ENCODE measurements at regions not wholly inside any gene's neighbourhood (a gene's known extent, or its start where the extent isn't known, plus 50 kb on each side); places are given as distances from the start of the nearest gene placed in this dataset.
"Not testable (repeated sequence)": the region's sequence is repeated elsewhere in the genome, so short reads cannot be mapped to it uniquely, and the experiment has no call there.

DNA sequence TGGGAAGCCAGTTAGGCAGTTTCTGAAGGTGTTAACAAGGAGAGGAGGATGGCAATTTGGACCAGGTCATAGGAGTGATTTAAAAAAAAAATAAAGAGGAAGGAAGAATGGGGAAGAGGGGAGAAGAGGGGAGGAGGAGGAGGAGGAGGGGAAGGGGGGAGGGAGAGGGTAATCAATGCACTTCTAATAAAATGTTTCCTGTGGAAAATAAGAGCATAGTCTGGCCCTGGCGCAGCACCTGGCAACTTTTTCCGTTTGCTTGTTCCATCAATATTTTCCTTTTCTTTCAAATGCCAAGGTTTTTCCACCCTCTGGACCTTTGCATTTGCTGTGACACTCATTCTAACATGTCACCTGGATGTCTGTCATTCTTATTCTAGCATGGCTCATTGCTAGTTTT lies 308.2 kb downstream of the PPP1R3A start:
- DNase-seq (ENCODE audit: low spot score) (no peak), FAIRE-seq (no peak)

DNA sequence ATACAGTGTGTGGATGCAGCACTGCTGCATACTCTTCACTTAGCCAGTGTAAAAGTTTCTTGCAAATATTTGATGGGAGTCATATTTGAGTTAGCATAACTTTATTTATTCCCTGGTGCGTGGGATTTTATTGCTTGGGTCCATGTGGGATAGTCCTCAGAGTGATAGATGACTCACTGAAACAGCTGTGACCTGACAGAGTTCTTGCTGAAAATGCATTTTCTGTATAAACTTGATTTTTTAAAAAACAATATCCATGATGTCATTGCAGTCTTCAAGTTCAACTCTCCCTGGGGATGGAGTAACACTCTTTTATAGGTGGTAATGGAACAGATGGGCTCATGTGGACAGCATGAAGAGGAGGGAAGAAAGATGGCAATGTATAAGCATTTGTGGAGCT lies 310.0 kb downstream of the PPP1R3A start:
- FAIRE-seq, result no peak
- no peak for DNase-seq (ENCODE audit: low spot score)

GRCh38 chr7:113606325-113606724 lies 312.5 kb downstream of the PPP1R3A start:
- DNase-seq (ENCODE audit: low spot score) (no peak), FAIRE-seq (no peak)

DNA sequence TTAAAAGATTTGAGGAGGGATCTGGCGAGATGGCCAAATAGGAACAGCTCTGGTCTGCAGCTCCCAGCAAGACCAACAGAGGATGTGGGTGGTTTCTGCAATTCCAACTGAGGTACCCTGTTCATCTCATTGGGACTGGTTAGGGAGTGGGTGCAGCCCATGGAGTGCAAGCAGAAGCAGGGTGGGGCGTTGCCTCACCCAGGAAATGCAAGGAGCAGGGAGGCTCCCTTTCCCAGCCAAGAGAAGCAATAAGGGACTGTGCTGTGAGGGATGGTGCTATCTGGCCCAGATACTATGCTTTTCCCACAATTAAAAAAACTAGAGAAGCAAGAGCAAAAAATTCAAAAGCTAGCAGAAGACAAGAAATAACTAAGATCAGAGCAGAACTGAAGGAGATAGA lies 318.4 kb downstream of the PPP1R3A start:
- DNase-seq (ENCODE audit: low spot score); FAIRE-seq: not testable (repeated sequence)

DNA sequence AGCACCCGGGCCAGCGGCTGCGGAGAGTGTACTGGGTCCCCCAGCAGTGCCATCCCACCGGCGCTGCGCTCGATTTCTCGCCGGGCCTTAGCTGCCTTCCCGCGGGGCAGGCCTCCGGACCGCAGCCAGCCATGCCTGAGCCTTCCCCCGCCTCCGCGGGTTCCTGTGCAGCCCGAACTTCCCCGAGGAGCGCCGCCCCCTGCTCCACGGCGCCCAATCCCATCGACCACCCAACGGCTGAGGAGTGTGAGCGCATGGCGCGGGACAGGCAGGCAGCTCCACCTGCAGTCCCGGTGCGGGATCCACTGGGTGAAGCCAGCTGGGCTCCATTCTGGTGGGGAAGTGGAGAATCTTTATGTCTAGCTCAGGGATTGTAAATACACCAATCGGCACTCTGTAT lies 325.4 kb downstream of the PPP1R3A start:
- DNase-seq (ENCODE audit: low spot score), result peak; percentile 10
- FAIRE-seq, result not testable (repeated sequence)

DNA sequence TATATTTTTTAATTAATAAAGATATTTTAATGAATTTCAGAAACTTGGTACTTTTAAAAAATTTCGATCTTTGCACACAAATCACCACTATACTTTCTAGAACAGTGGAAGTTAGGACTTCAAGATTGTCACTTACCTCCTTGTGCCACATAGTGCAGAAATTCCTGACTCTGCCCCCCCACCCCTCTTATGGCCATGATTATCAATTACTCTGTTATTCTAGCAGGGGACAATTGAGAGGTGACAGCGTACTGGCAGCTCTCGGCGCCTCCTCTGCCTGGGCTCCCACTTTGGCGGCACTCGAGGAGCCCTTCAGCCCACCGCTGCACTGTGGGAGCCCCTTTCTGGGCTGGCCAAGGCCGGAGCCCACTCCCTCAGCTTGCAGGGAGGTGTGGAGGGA lies 325.9 kb downstream of the PPP1R3A start:
- FAIRE-seq; DNase-seq (ENCODE audit: low spot score): not testable (repeated sequence)

GRCh38 chr7:113582471-113582870 lies 336.3 kb downstream of the PPP1R3A start:
- FAIRE-seq (no peak), DNase-seq (ENCODE audit: low spot score) (no peak)

GRCh38 chr7:113563257-113563656 lies 355.6 kb downstream of the PPP1R3A start:
- FAIRE-seq; DNase-seq (ENCODE audit: low spot score): not testable (repeated sequence)

DNA sequence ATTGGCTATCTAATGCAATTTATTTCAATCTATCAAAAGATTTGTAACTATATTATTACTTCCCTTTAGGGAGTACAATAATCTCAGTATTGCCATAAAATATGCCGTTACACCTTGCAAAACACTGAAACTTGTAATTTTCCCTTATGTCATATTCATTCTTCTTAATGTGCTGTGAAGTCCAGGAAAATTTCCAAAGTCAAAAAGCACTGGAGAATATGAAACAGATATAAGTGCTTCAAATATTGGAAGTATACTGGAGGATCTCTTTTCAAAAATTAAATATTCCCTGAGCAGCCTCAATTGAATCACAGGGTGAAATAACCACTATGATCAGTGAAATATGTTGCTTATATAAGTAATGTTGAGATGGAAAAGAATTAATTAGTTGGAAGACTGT lies 356.0 kb downstream of the PPP1R3A start:
- no peak for DNase-seq (ENCODE audit: low spot score)
- FAIRE-seq, result no peak

GRCh38 chr7:113562242-113562641 lies 356.6 kb downstream of the PPP1R3A start:
- FAIRE-seq (no peak), DNase-seq (ENCODE audit: low spot score) (no peak)

- FAIRE-seq (no peak), DNase-seq (ENCODE audit: low spot score) (no peak)
Measured at GRCh38 chr7:113561446-113561845, 357.4 kb downstream of the PPP1R3A start.

DNA sequence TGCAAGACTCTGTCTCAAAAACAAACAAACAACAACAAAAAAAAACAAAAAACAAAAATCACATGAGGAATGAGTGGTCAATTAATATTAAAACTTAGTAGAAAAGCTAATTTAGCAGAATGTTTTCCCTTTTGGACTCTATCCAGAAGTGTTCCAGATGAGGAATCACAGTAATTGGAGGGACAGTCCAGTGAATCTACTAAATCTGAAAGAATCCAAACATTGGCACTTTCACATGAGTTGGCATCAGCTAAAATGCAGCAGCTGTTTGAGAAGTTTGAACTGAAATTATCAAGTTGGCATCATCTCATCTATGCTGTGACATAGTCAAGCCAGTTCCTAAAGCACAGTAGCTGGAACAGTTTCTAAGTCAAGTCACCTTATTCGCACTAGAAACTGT lies 367.8 kb downstream of the PPP1R3A start:
- FAIRE-seq (no peak), DNase-seq (ENCODE audit: low spot score) (no peak)

DNA sequence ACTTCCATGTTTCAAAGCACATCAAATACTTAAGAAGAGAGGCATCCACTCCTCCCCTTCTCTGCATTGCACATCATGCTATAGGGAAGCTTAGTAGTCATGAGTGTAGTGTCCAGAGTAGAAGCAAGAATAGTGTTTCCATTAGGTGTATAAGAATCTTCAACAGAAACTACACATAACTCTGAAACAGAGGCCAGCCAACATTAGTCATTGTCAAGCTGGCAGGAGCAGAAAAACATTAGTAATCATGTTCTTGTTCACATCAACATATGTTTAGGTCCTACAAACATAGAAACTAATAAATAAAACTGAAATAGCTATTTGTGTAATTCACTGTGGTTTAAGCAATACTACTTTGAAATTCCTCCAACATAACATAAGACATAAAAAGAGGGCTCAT lies 370.2 kb downstream of the PPP1R3A start:
- DNase-seq (ENCODE audit: low spot score), result no peak

DNA sequence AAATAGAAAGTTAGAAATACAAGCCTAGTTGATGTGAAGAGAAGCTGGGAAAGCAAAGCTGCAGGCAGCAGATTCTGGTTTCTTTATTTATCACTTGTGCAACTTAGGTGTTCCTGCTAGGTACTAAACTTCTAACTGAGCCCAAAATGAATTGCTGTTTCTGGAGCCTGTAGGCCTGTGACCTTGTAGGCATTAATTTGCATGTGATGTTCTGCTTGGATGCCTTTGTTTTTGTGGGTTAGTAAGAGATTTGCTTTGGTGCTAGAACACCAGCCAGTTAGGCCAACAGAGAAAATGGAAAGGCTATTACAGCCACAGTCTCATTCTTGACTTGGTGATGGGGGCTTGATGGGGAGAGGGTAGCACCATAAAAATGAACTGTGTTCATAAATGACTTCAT lies 370.7 kb downstream of the PPP1R3A start:
- no peak for DNase-seq (ENCODE audit: low spot score)
- FAIRE-seq, result no peak

More for the DNA sequence above, 370.2 kb downstream of the PPP1R3A start:
- no peak for FAIRE-seq

- FAIRE-seq, result no peak
- DNase-seq (ENCODE audit: low spot score), result no peak
Measured at GRCh38 chr7:113521468-113521867, 397.3 kb downstream of the PPP1R3A start.

GRCh38 chr7:113519472-113519871 lies 399.3 kb downstream of the PPP1R3A start:
- no peak for FAIRE-seq
- no peak for DNase-seq (ENCODE audit: low spot score)

GRCh38 chr7:113504691-113505090 lies 386.3 kb upstream of the SMIM30 start:
- FAIRE-seq, result no peak
- DNase-seq (ENCODE audit: low spot score), result no peak

DNA sequence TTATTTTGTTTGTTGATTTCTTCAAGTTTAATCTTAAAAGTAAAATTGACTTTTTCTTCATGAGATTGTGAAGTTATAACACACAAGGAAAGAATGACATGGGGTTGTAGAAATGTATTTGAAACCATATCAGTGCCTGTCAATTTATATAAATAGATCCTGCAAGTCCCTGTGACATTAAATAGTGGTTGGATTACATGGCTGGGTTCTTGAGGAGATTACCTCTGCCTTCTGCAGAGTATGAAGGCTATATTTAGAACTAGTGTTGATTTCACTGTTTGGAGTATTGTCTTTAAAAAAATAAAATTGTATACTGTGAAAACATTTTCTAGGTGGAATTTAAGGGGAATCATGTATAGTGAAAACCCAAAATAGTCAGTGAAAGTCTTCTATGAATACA lies 385.8 kb upstream of the SMIM30 start:
- no peak for FAIRE-seq
- DNase-seq (ENCODE audit: low spot score), result no peak

GRCh38 chr7:113496586-113496985 lies 378.2 kb upstream of the SMIM30 start:
- DNase-seq (ENCODE audit: low spot score); FAIRE-seq: not testable (repeated sequence)

GRCh38 chr7:113494797-113495566 lies 376.6 kb upstream of the SMIM30 start:
- DNase-seq (ENCODE audit: low spot score); FAIRE-seq: not testable (repeated sequence)

DNA sequence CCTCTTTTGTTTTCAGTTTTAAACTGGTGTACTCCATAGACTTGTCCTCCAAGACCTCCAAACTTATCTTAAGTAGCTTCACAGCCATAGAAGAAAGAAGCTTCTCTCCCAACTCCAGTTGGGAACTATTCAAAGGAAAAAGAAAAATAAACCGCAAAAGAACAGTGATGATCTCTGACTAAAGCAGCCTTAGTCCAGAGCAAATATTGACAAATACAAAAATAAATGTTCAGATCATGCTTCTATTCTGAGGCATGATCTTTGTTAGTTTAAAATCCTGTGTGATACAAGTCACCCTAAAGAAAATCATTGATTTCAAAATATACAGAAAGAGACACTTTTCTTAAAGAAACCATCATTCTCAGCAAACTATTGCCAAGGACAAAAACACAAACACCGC lies 373.0 kb upstream of the SMIM30 start:
- no peak for DNase-seq (ENCODE audit: low spot score)
- FAIRE-seq, result no peak

GRCh38 chr7:113487925-113488731 lies 369.8 kb upstream of the SMIM30 start:
- FAIRE-seq (no peak), DNase-seq (ENCODE audit: low spot score) (no peak)

DNA sequence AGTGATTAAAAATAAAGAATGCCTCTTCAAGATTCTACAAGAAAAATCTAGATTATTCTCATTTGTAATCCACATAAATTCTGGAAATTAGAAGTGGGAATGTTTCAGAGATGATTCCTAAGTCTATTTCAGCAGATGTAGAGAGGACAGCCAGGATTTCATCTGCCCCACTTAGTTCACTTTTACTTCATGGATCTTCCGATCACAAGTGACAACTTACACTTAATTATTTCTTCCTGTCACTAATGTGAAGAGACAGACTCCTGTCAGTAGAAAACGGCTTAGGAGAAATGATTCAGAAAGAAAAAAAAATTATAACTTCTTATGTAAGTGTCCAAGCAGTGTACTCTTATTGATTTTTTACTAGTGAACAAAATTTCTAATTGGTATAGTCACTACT lies 368.2 kb upstream of the SMIM30 start:
- no peak for FAIRE-seq
- no peak for DNase-seq (ENCODE audit: low spot score)

Data from urothelium cell line (cell line).